ENCODE measurements at regions not wholly inside any gene's neighbourhood (a gene's known extent, or its start where the extent isn't known, plus 50 kb on each side); places are given as distances from the start of the nearest gene placed in this dataset.

GRCh38 chr21:20419772-20420171 is 578.4 kb upstream of the NCAM2 start:
- Histone ChIP-seq H3K79me2 (ENCODE audit: insufficient read depth, low read length) (no peaks in the 10 kb centered on the region), H4K20me1 (ENCODE audit: insufficient read depth, low read length) (no peaks in the 10 kb centered on the region), H3K4me3 (ENCODE audit: insufficient read depth, low read depth, low read length) (no peak overlapping the region), H2AFZ (ENCODE audit: low read depth, low read length) (no peak overlapping the region), H3K9me3 (ENCODE audit: insufficient read depth, low read depth, low read length) (peaks cover 8% of the 10 kb centered on the region), H3K4me1 (ENCODE audit: insufficient read depth, low read length) (no peaks in the 10 kb centered on the region), H3K9ac (ENCODE audit: low read length) (no peak overlapping the region), H3K27me3 (ENCODE audit: insufficient read depth, low read length) (no peaks in the 10 kb centered on the region), H3K4me2 (ENCODE audit: low read length) (no peak overlapping the region), H3K36me3 (ENCODE audit: insufficient read depth, low read length) (no peaks in the 10 kb centered on the region), H3K27ac (ENCODE audit: low read depth, low read length) (no peak overlapping the region)
- peaks cover 6% of the 10 kb centered on the region for H3K4me1 Mint-ChIP-seq (ENCODE audit: low read depth, unreplicated experiment)
- H3K27ac Mint-ChIP-seq (ENCODE audit: unreplicated experiment), result no peak overlapping the region
- no peaks in the 10 kb centered on the region for H3K9me3 Mint-ChIP-seq (ENCODE audit: unreplicated experiment)
- no peak overlapping the region for H3K4me3 Mint-ChIP-seq (ENCODE audit: unreplicated experiment)
- no peaks in the 10 kb centered on the region for H3K27me3 Mint-ChIP-seq (ENCODE audit: low read depth, unreplicated experiment)
- H3K36me3 Mint-ChIP-seq (ENCODE audit: low read depth, unreplicated experiment), result no peaks in the 10 kb centered on the region
- FAIRE-seq (no peak), DNase-seq (ENCODE audit: low read depth) (no peak)
- TF ChIP-seq CTCF (IDR thresholded peaks at IDR 0.05; ENCODE audit: insufficient read depth, low read depth, low read length) (no peak), EZH2 (IDR thresholded peaks at IDR 0.05; ENCODE audit: insufficient read depth, low read length) (no peak)

GRCh38 chr21:20424943-20425342 is 573.3 kb upstream of the NCAM2 start:
- no peak overlapping the region for H3K9ac ChIP-seq (ENCODE audit: low read length)
- no peak overlapping the region for H2AFZ ChIP-seq (ENCODE audit: low read depth, low read length)
- no peak overlapping the region for H3K27ac ChIP-seq (ENCODE audit: low read depth, low read length)
- peaks cover 2% of the 10 kb centered on the region for H3K4me1 Mint-ChIP-seq (ENCODE audit: low read depth, unreplicated experiment)
- TF ChIP-seq EZH2 (IDR thresholded peaks at IDR 0.05; ENCODE audit: insufficient read depth, low read length) (no peak), CTCF (IDR thresholded peaks at IDR 0.05; ENCODE audit: insufficient read depth, low read depth, low read length) (no peak)
- H3K4me3 Mint-ChIP-seq (ENCODE audit: unreplicated experiment), result no peak overlapping the region
- H3K36me3 ChIP-seq (ENCODE audit: insufficient read depth, low read length), result no peaks in the 10 kb centered on the region
- no peak for FAIRE-seq
- no peak overlapping the region for H3K4me2 ChIP-seq (ENCODE audit: low read length)
- H3K4me1 ChIP-seq (ENCODE audit: insufficient read depth, low read length), result no peaks in the 10 kb centered on the region
- no peak overlapping the region for H3K27ac Mint-ChIP-seq (ENCODE audit: unreplicated experiment)
- no peaks in the 10 kb centered on the region for H3K9me3 Mint-ChIP-seq (ENCODE audit: unreplicated experiment)
- no peaks in the 10 kb centered on the region for H3K27me3 ChIP-seq (ENCODE audit: insufficient read depth, low read length)
- no peak for DNase-seq (ENCODE audit: low read depth)
- no peaks in the 10 kb centered on the region for H4K20me1 ChIP-seq (ENCODE audit: insufficient read depth, low read length)
- peaks cover 8% of the 10 kb centered on the region for H3K9me3 ChIP-seq (ENCODE audit: insufficient read depth, low read depth, low read length)
- H3K4me3 ChIP-seq (ENCODE audit: insufficient read depth, low read depth, low read length), result no peak overlapping the region
- no peaks in the 10 kb centered on the region for H3K27me3 Mint-ChIP-seq (ENCODE audit: low read depth, unreplicated experiment)
- no peaks in the 10 kb centered on the region for H3K79me2 ChIP-seq (ENCODE audit: insufficient read depth, low read length)
- H3K36me3 Mint-ChIP-seq (ENCODE audit: low read depth, unreplicated experiment), result no peaks in the 10 kb centered on the region

- no peaks in the 10 kb centered on the region for H3K27me3 ChIP-seq (ENCODE audit: insufficient read depth, low read length)
- DNase-seq (ENCODE audit: low read depth) (no peak), FAIRE-seq (no peak)
- Mint-ChIP-seq H3K27ac (ENCODE audit: unreplicated experiment) (no peak overlapping the region), H3K4me3 (ENCODE audit: unreplicated experiment) (no peak overlapping the region), H3K36me3 (ENCODE audit: low read depth, unreplicated experiment) (no peaks in the 10 kb centered on the region), H3K9me3 (ENCODE audit: unreplicated experiment) (no peaks in the 10 kb centered on the region), H3K27me3 (ENCODE audit: low read depth, unreplicated experiment) (no peaks in the 10 kb centered on the region), H3K4me1 (ENCODE audit: low read depth, unreplicated experiment) (no peaks in the 10 kb centered on the region)
- no peak overlapping the region for H3K4me2 ChIP-seq (ENCODE audit: low read length)
- no peaks in the 10 kb centered on the region for H4K20me1 ChIP-seq (ENCODE audit: insufficient read depth, low read length)
- H3K4me1 ChIP-seq (ENCODE audit: insufficient read depth, low read length), result no peaks in the 10 kb centered on the region
- H3K36me3 ChIP-seq (ENCODE audit: insufficient read depth, low read length), result no peaks in the 10 kb centered on the region
- TF ChIP-seq EZH2 (IDR thresholded peaks at IDR 0.05; ENCODE audit: insufficient read depth, low read length) (no peak), CTCF (IDR thresholded peaks at IDR 0.05; ENCODE audit: insufficient read depth, low read depth, low read length) (no peak)
- no peaks in the 10 kb centered on the region for H3K79me2 ChIP-seq (ENCODE audit: insufficient read depth, low read length)
- peaks cover 6% of the 10 kb centered on the region for H3K9me3 ChIP-seq (ENCODE audit: insufficient read depth, low read depth, low read length)
- no peak overlapping the region for H3K9ac ChIP-seq (ENCODE audit: low read length)
- H2AFZ ChIP-seq (ENCODE audit: low read depth, low read length), result no peak overlapping the region
- no peak overlapping the region for H3K27ac ChIP-seq (ENCODE audit: low read depth, low read length)
- no peak overlapping the region for H3K4me3 ChIP-seq (ENCODE audit: insufficient read depth, low read depth, low read length)
Observed at GRCh38 chr21:20425856-20426255, 572.4 kb upstream of the NCAM2 start.

Data from astrocyte (in vitro differentiated cells and primary cell).